HG03039 (cell line): ENCODE measurements at regions not wholly inside any gene's neighbourhood (a gene's known extent, or its start where the extent isn't known, plus 50 kb on each side); places are given as distances from the start of the nearest gene placed in this dataset.
"Not testable (repeated sequence)": the region's sequence is repeated elsewhere in the genome, so short reads cannot be mapped to it uniquely, and the experiment has no call there.

Source experiments
- ATAC-seq: cut with Tn5 transposase; IDR thresholded peaks from one replicate; pipeline ENCODE4 v1.9.1; 2021; ENCODE audit warnings: mild to moderate bottlenecking, moderate library complexity; ENCODE audit not compliant: unreplicated experiment

GRCh38 chr15:38726187-38726586 lies 161.6 kb upstream of the RASGRP1 start:
- no peak for ATAC-seq

- no peak for ATAC-seq
Observed at GRCh38 chr15:38733331-38733730, 168.7 kb upstream of the RASGRP1 start.

GRCh38 chr15:38740206-38740605 lies 175.6 kb upstream of the RASGRP1 start:
- no peak for ATAC-seq

- no peak for ATAC-seq
Observed at GRCh38 chr15:38743147-38743546, 178.5 kb upstream of the RASGRP1 start.

- no peak for ATAC-seq
Observed at GRCh38 chr15:38745126-38745525, 180.5 kb upstream of the RASGRP1 start.

GRCh38 chr15:38745626-38746025 lies 181.0 kb upstream of the RASGRP1 start:
- ATAC-seq = no peak

- no peak for ATAC-seq
Observed at GRCh38 chr15:38746211-38746610, 181.6 kb upstream of the RASGRP1 start.

GRCh38 chr15:38748710-38749109 lies 184.1 kb upstream of the RASGRP1 start:
- ATAC-seq = no peak

- ATAC-seq = no peak
Observed at GRCh38 chr15:38750786-38751185, 186.2 kb upstream of the RASGRP1 start.

GRCh38 chr15:38755718-38756117 lies 191.1 kb upstream of the RASGRP1 start:
- ATAC-seq = no peak

GRCh38 chr15:38756441-38756840 lies 191.8 kb upstream of the RASGRP1 start:
- ATAC-seq = no peak

- ATAC-seq = no peak
Observed at GRCh38 chr15:38758043-38758442, 193.4 kb upstream of the RASGRP1 start.

GRCh38 chr15:38761681-38762080 lies 197.1 kb upstream of the RASGRP1 start:
- ATAC-seq = no peak

- ATAC-seq = no peak
Observed at GRCh38 chr15:38768970-38769369, 204.4 kb upstream of the RASGRP1 start.

GRCh38 chr15:38769492-38769891 lies 204.9 kb upstream of the RASGRP1 start:
- ATAC-seq = no peak

- ATAC-seq = not testable (repeated sequence)
Observed at GRCh38 chr15:38774076-38774475, 209.5 kb upstream of the RASGRP1 start.

GRCh38 chr15:38781196-38781595 lies 216.6 kb upstream of the RASGRP1 start:
- ATAC-seq = no peak

- no peak for ATAC-seq
Observed at GRCh38 chr15:38782156-38782555, 217.5 kb upstream of the RASGRP1 start.

- ATAC-seq = no peak
Observed at GRCh38 chr15:38788918-38789317, 224.3 kb upstream of the RASGRP1 start.

GRCh38 chr15:38789566-38789965 lies 225.0 kb upstream of the RASGRP1 start:
- no peak for ATAC-seq

- ATAC-seq = no peak
Observed at GRCh38 chr15:38793206-38793810, 228.7 kb upstream of the RASGRP1 start.

GRCh38 chr15:38795471-38796245 lies 231.0 kb upstream of the RASGRP1 start:
- no peak for ATAC-seq

- ATAC-seq = no peak
Observed at GRCh38 chr15:38796589-38796988, 232.0 kb upstream of the RASGRP1 start.
